Ishikawa (cell line): ENCODE measurements at regions not wholly inside any gene's neighbourhood (a gene's known extent, or its start where the extent isn't known, plus 50 kb on each side); places are given as distances from the start of the nearest gene placed in this dataset.

Source experiments
- CEBPB ChIP-seq: IDR thresholded peaks from 2 replicates; pipeline ENCODE4 v1.6.1; 2012
- CREB1 ChIP-seq: IDR thresholded peaks from 2 replicates; pipeline ENCODE4 v1.6.1; 2012; ENCODE audit warnings: low read depth
- EGR1 ChIP-seq: IDR thresholded peaks from 2 replicates; pipeline ENCODE4 v1.6.1; 2012
- EP300 ChIP-seq: IDR thresholded peaks from 2 replicates; pipeline ENCODE4 v1.6.1; 2012; ENCODE audit warnings: borderline replicate concordance
- FOXM1 ChIP-seq: IDR thresholded peaks from 2 replicates; pipeline ENCODE4 v1.6.1; 2012; ENCODE audit warnings: low read depth, borderline replicate concordance
- MAX ChIP-seq: IDR thresholded peaks from 2 replicates; pipeline ENCODE4 v1.6.1; 2012
- NFIC ChIP-seq: IDR thresholded peaks from 2 replicates; pipeline ENCODE4 v1.6.1; 2012
- RAD21 ChIP-seq: IDR thresholded peaks from 2 replicates; pipeline ENCODE4 v1.6.1; 2012; ENCODE audit warnings: low read depth
- REST ChIP-seq: IDR thresholded peaks from 2 replicates; pipeline ENCODE4 v1.6.1; 2012; ENCODE audit warnings: low read depth, mild to moderate bottlenecking
- TAF1 ChIP-seq: IDR thresholded peaks from 2 replicates; pipeline ENCODE4 v1.6.1; 2012; ENCODE audit warnings: low read depth, mild to moderate bottlenecking
- TCF12 ChIP-seq: IDR thresholded peaks from 2 replicates; pipeline ENCODE4 v1.6.1; 2012; ENCODE audit warnings: low read depth
- TEAD4 ChIP-seq: IDR thresholded peaks from 2 replicates; pipeline ENCODE4 v1.6.1; 2012
- USF1 ChIP-seq: IDR thresholded peaks from 2 replicates; pipeline ENCODE4 v1.6.1; 2012
- YY1 ChIP-seq: IDR thresholded peaks from 2 replicates; pipeline ENCODE4 v1.6.1; 2012; ENCODE audit warnings: low read depth
- ZBTB7A ChIP-seq: IDR thresholded peaks from 2 replicates; pipeline ENCODE4 v1.6.1; 2012; ENCODE audit warnings: low read depth

GRCh38 chr9:117963493-117964090 is 259.4 kb downstream of the TLR4 start:
- TF ChIP-seq ZBTB7A (no peak), TCF12 (no peak), USF1 (no peak), CEBPB (no peak), REST (no peak), EP300 (no peak), YY1 (no peak), CREB1 (no peak)

GRCh38 chr9:117970276-117971050 is 266.3 kb downstream of the TLR4 start:
- no peak for TF ChIP-seq CEBPB
- no peak for TF ChIP-seq EGR1
- TF ChIP-seq RAD21, result no peak
- no peak for TF ChIP-seq ZBTB7A
- TF ChIP-seq YY1, result no peak
- TF ChIP-seq CREB1, result no peak
- no peak for TF ChIP-seq TEAD4
- no peak for TF ChIP-seq REST

- TF ChIP-seq CEBPB, result no peak
- no peak for TF ChIP-seq NFIC
- no peak for TF ChIP-seq REST
- TF ChIP-seq YY1, result no peak
- TF ChIP-seq RAD21, result no peak
Observed at GRCh38 chr9:117974108-117974507, 269.9 kb downstream of the TLR4 start.

GRCh38 chr9:117979914-117980313 is 275.7 kb downstream of the TLR4 start:
- no peak for TF ChIP-seq REST
- no peak for TF ChIP-seq EGR1
- no peak for TF ChIP-seq CREB1
- no peak for TF ChIP-seq MAX
- no peak for TF ChIP-seq TEAD4
- no peak for TF ChIP-seq TCF12
- no peak for TF ChIP-seq USF1
- TF ChIP-seq CEBPB, result no peak
- no peak for TF ChIP-seq YY1
- TF ChIP-seq NFIC, result no peak
- TF ChIP-seq TAF1, result no peak
- no peak for TF ChIP-seq FOXM1
- no peak for TF ChIP-seq ZBTB7A
- TF ChIP-seq EP300, result no peak
- TF ChIP-seq RAD21, result no peak
